Fibroblast of skin of scalp (primary cell): ENCODE measurements at regions not wholly inside any gene's neighbourhood (a gene's known extent, or its start where the extent isn't known, plus 50 kb on each side); places are given as distances from the start of the nearest gene placed in this dataset.
"Not testable (repeated sequence)": the region's sequence is repeated elsewhere in the genome, so short reads cannot be mapped to it uniquely, and the experiment has no call there.

ENCODE experiments used
- DNase-seq: peaks from one replicate; pipeline ENCODE4 v3.0.0-alpha.2; 2013

DNA sequence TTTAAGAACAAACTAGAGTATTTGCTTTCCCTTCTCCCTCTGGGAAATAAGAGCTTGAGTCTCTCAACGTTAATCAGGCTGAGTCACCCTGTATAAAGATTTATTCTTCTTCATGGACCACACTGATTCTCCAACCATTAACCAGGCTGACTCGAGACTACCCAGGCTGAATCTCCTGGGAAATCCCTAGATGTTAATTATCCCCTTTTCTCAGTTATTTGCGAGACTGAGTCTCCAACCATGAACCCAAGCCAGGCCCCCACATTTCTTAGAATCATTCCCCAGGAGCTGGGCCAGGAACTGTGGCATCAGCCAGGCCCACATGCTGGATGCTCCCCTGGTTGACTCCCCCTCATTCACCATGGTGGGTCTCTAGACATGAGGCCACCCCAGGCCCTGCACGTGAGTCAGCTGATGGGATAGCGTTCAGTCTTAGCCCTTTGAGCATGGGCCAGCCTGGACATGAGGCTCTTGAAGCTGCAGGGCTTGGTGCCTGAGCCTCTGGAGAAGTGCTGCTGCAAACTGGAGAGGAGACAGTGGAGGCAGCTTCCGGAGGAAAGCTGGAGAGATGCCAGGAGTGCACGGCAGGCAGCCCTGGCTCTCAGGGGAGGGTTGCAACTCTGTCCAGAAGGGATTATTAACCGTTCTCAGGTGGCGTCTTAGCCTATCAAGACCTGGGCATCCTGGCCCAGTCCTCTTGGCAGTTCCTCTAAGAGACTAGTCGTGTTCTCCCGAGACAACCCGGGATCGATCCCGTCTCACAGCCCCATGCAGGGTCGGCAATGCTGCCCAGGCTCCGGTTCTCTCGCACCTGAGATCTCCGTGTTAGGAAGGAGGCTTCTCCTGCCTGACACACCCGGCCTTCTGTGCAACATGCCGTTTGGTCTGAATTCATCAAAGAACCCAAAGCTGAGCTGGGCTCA is 296.6 kb downstream of the ADGRD1 start:
- DNase-seq = no peak

DNA sequence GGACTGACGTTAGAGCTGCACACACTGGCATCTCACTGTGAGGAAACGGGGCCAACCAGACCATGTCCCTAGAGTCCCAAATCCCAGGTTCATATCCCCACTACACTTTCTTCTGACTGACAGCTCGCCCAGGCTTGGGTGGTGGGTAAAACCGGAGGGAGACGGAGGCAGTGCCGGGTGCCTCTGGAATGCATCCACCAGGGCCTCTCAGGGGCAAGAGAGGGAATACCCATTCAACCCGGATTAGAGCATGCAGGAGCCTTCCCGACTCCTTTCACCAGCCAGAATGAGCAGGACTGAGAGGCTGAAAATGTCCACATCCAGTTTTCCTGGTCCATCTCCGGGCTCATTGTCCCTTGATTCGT is 297.2 kb downstream of the ADGRD1 start:
- DNase-seq = no peak

DNA sequence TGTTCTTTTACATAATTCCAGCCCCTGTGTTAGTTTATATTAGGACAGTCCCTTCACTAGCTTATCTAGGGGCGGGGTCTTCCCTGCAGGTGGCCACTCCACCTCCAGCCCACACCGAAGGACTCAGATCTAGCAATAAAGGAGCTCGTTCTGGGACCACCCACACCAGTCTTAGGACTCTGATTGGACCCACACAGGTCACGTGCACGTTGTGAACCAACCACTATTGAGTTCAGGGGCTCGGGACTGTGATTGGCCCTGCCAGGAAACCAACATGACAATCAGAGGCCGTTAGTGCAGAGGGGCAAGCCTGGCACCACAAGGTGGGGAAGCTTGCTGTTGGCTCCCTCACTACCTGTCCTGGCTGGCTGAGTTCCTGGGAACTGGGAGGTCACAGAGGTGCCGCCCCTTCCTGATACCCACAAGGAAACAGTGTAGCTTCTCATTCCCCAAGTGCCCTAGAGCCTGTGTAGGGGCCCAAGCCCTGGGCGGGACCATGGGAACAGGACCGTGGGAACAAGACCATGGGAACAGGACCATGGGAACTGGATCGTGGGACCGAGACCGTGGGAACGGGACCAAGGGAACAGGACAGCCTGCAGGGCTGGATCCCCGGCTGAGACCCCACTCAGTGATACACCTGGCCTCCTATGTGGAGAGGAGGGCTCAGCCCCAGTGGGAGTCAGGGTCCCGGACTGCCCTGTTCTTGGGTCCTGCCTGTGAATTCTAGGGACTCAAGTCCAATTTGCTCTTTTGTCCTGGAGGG is 297.8 kb downstream of the ADGRD1 start:
- no peak for DNase-seq

DNA sequence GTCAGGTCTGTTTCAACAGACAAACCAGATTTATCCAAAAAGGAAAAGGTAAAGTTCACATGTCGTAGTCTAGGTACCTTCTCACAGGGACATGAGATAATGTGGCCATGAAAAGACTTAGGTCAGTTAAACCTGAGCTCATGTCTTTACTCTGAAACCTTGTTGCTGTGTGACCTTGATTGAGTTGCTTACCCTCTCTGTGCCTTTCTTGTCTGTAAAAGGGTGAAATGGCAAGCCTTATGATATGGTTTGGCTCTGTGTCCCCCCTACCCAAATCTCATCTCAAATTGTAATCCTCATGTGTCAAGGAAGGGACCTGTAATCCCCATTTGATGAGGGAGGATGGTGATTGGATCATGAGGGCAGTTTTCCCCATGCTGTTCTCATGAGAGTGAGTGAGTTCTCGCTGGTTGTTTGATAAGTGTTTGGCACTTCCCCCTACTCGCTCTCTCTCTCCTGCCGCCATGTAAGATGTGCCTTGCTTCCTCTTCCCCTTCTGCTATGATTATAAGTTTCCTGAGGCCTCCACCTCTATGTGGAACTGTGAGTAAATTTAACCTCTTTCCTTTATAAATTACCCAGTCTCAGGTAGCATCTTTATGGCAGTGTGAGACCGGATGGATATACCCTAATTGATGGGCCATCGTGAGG is 299.8 kb downstream of the ADGRD1 start:
- no peak for DNase-seq

DNA sequence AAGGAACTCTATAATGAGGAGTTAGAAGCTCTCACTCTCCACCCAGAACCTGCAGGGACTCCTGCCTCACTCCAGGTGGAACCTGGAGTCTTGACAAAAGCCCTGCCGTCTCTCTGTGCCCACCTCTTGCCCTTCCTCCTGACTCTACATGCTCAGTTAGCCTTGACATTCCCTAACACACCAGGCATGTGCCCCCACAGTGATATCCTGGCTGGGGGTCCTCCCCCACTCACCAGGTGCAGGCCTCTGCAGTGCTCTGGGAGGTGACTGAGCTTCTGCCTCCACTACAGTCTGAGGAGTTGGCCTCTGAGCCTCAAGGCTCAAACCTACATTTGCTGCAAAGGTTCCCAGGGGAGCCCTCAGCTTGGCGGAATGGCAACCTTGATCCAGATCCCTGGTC is 300.7 kb downstream of the ADGRD1 start:
- DNase-seq = no peak

DNA sequence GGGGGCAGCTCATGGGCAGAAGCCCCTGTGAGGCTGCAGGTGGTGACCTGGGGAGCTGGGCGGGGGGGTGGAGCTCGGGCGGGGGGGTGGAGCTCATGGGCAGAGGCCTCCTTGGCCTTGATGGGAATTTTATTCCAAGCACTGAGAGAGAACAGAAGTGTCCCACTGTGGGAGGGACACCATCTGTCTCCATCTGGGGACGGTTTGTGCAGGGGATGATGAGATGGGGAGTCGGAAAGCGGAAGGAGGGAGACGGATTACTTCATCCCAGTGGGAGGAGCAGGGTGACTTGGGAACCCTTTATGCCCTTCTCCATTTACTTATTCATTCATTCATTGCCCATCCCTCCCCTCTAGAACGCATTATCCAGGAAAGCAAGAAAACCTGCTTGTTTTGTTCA is 304.7 kb downstream of the ADGRD1 start:
- no peak for DNase-seq

DNA sequence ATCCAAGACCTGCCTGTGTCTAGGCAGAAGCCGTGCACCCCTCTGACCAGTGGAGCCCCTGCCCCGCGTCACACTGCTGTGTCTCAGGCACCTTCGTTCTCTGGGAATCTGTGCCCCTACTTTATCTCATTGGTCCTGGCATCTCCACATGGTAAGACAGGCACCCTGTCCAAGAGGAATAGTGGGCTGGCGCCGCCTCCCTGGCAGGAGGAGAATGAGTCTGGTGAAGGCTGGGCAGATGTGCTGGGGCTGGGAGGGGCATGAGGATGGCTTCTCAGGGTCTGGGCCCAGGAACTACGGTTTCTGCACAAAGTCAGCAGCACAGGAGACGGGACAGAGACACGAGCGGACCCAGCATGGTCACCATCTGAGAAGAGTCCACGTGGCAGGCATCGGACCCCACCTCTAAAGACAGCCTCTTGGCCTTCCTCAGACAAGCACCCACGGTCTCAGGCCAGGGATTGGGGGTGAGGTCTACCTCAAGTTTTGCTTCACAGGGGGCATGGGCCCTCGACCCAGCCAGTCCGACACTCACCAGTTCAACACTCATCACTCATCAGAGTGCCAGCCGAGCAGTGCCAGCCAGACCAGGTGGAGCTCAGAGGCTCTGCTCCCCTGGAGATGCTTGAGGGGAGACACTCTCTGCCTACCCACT is 306.7 kb downstream of the ADGRD1 start:
- DNase-seq = no peak

DNA sequence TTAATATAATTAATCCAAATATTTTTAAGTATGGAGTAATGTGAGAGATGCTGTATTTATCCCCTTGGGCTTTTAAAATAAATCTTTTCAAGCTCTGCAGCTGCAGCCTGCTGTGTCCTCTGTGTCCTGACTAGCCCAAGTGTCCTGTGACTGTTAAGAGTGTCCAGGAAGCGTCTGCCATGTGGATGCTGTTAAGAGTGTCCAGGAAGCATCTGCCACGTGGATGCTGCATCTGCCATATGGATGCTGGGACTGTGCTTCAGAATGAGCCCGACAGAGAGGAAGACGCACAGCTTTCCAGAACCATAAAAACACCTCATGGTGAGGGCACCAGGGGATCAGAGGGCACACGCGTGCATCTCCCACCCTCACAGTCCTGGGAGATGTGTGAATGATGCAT is 307.2 kb downstream of the ADGRD1 start:
- no peak for DNase-seq

DNA sequence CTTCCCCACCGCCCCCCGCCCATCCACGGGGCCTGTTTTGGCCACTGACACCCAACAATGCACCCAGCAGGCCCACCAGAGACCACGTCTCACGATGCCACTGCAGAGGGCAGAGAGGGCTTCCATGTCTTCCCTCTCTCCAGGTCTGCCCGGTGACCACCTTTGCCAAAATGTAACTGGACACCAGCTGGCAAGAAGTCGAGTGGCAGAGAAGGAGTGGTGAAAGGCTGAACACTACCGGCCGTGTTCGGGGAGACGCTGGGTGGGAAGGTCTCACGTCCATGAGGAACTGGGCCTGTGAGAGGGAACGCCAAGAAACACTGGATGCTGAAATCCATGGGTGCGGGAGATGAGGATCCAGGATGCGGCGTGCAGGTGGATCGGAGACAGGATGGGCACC is 308.2 kb downstream of the ADGRD1 start:
- DNase-seq = no peak

DNA sequence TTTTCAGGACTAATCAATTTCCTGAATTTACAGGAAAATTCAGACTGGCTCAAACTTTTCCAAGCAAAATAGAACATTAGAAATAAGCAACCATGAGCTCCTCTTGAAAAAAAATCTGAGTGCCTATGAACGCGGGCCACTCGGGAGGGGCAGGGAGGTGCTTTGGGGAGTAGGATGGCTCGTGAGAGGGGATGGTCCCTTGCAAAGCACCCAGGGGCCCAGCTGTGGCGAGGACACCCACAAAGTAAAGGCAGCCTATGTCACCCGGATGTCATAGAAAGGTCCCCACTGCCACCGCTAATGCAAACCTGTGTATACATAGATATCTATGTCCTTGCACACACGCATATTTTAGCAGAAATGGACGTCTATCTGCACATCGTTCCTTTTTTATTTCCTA is 309.9 kb downstream of the ADGRD1 start:
- no peak for DNase-seq

DNA sequence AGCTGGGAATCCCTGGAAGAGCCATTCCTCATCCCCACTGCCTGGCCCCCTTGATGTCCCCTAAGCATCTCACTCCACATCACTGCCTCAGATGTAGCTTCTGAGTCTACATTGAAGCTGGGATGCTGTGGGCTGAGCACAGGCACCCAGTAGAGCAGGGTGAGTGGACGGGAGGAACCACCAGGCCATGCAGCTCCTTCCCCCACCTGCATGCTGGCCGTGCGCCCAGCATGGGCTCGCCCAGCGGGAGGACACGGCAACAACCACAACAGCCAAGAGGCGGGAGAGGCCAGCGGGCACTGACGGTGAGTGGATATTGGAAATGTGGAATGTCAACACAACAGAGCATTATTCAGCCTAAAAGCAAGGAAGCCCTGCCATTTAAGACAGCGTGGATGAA is 310.9 kb downstream of the ADGRD1 start:
- no peak for DNase-seq

DNA sequence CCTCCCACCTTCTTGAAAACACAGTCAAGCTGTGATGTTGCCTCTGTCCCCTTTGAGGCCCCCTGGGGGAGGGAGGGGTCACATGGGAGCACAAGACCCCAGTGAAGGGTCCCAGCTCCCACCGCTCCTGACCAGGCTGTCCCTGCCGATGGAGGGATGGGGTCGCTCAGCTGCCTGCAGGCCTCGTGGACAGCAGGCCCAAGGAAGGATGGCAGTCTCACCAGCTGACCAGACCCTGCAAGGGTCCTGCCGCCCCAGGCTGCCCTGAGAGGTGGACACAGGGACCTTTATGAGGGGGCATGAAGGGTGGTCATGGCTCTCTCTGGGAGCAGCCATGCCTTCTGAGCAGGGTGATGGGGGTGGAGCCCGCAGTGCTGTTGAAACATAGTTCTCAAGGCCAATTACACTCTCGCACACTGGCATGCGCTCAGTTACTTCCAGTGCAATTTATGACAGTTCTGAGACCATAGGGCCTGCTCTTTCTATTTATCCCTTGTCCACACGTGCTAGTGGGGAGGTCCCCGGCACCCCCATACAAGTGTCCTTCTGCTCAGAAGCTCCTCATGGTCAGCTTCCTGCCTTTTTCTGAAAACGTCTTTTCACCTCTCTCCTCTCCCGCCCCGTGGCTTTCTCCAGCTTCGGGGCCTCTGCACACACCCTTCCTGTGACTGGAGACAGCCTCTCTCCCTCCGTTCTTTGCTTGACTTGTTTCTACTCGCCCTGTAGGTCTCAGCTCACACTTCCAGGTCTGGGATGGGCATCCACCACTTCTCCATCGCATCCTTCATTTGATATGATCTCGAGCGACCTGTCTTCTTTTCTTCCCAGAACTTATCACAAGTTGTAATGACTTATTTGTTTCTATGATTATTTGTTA is 313.1 kb downstream of the ADGRD1 start:
- DNase-seq = no peak

DNA sequence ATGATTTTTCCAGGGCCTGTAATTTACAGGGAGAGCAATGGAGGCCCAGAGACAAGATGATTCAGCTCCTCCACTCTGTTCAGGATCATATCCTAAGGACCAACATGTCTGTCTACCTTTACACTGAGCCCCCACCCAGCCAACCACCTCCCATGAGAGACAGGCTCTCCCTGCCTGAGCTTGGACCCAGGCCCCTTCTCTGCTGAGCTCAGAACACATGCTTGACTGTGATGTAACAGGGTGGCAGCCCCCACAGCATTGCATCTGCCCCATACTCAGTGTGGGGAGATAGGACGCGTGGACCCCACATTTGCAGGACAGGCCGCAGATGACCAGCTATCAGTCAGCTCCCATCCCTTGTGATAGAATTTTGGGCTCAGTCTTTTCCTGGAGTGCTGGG is 313.9 kb downstream of the ADGRD1 start:
- DNase-seq = no peak

DNA sequence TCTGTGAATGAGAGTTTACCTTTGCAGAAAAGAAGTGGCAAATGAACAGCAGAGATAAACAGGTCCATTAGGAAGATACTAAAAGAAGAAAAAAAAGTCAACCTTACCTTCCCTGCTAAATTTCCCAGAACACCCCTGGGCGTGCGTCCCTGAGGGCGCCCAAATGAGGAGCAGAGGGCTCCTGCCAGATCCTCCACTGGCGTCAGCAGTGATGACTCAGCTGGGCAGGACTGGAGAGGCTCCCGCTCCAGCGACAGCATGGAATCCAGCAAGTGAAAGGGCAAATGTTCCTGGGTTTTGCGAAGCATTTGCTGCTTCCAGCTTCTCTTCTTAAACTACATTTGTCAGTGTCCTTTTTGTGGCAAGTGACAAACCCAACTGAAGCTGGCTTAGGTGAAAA is 314.4 kb downstream of the ADGRD1 start:
- peak; percentile 6 for DNase-seq

DNA sequence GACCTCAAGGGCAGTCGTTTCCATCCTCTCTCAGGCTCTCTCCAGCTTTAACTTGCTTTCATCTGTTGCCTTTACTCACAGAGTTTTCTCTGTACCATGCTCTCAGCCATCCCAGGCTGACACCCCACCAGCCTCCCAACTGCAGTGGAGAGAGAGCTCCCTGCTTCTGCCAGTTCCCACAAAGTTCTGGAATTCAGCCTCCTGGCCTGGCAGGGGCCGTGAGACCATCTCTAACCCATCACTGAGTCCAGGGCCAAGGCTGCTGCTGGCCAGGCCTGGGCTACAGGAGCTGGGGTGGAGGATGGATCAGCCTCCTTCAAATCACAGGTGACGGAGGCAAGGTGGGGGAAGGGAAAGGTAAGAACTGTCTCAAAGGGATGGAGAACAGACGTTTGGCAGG is 314.9 kb downstream of the ADGRD1 start:
- not testable (repeated sequence) for DNase-seq

DNA sequence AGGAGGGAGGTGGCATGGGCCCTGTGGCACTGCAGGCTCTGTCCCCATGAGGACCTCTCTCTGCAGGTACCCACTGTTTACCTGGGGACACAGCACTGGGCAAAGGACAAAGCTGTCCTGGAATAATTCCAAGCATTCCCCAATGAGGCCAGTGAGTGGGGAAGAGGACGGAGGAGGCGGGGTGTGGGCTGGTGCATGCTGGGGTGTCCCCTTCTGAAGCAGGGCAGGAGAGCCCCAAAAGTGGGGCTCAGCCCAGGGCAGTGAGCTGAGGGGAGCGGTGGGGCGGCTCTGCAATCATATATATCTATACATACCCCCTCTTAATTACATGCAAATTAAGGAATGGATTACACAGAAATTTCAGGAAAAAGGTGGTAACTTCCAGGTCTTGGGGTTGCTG is 315.8 kb downstream of the ADGRD1 start:
- no peak for DNase-seq

DNA sequence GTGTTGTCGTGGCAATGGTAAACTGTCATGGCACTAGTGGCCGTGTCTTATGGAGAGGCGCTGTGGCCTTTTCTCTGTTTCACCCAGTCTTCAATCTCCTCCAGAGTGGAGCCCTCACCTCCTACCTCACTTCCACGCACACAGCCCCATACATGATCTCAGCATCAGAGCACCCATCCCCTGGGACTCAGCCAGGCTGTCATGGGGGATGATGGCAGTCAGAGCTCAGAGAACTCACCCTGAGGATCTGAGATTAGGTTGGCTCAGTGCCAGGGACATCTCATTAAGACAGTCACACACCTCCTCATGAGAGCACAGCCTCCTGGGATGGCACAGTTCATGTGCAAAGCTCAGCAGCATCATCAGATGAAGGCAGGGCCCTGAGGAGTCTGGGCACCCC is 316.3 kb downstream of the ADGRD1 start:
- not testable (repeated sequence) for DNase-seq

DNA sequence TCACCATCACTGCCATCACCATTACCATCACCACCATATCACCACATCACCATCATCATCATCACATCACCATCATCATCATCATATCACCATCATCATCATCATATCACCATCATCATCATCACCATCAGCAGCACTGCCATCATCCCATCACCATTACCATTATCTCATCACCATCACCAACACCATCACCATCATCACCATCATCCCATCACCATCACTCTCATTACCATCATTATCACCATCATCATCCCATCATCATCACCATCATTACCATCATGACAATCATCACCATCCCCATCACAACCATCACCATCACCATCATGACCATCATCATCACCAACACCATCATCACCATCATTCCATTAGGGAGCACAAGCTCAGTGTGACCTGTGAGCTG is 318.0 kb downstream of the ADGRD1 start:
- DNase-seq = no peak

DNA sequence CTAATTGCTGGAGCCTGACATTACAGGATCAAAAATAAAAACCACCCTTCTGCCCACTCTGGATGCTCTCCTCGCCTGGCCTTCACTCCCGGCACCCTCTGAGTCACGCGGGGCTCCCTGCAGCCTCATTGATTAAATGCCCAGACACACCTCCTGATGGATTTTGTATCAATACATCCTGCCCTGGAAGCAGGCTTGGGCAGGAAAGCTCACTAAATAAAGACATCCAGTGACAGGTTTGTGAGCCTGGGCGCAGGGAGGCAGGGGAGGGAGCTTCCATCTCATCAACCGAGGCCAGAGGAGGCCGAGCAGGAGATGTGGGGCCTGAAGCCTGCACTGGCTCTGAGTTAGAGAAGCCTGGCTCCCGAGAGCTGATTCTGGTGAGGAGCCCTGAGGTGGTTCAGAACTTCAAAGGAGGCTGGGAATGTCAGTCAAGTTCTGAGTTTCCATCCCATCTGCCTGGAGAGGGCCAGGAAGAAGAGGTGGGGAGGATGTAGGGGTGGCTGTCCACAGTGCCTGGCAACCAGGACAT is 318.6 kb downstream of the ADGRD1 start:
- DNase-seq = not testable (repeated sequence)

DNA sequence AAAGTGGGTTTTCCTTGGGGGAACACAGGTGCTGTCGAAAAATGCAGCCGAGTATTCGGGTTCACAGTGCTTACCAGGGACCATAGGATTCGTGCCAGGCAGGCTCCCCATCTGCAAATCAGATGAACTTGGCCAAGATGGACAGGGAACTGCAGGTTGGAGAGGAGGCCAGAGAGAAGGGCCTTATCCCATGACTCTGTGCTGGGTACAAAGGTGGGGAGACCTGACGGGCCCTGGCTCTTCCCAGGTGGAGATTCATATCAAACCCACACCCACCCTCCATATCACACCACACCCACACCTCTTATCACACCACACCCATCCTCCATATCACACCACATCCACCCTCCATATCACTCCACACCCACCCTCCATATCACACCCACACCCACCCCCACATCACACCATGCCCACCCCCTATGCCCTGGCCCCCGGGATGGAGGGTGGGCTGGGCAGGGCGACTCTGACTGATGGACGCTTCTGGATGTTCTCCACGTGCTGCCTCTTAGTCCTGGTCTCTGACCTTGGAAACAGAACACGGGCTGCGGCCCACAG is 319.7 kb downstream of the ADGRD1 start:
- DNase-seq = no peak

DNA sequence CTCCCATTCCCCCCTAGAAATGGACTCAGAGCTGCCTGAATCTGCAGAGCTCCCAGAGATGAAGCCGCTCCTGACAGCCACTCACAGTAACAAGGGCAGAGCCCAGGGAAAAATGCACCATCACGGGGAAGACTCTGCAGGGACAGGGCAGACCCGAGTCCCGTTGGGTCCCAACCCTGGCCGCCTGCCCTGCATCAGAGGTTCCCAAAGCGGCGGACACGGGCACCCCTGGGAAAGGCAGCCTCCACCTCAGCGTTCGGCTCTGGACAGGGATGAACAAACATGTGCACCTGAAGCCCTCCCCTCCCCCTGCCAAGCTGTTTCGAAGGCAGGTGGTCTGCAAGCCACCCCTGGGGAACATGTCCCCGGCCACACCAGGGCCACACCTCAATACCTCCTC is 320.4 kb downstream of the ADGRD1 start:
- DNase-seq = no peak
